GM19240 (cell line): ENCODE measurements at regions not wholly inside any gene's neighbourhood (a gene's known extent, or its start where the extent isn't known, plus 50 kb on each side); places are given as distances from the start of the nearest gene placed in this dataset.
A peak's percentile ranks its signal among the peaks of the same experiment; 100 is the strongest.

ENCODE experiments used
- DNase-seq: peaks from one replicate; pipeline ENCODE4 v3.0.0; 2011; ENCODE audit warnings: low spot score; ENCODE audit not compliant: insufficient read length

GRCh38 chr6:92827104-92827503 is 592.3 kb downstream of the EPHA7 start:
- DNase-seq = no peak

GRCh38 chr6:92826633-92827032 is 592.7 kb downstream of the EPHA7 start:
- DNase-seq = no peak

GRCh38 chr6:92822222-92822621 is 597.1 kb downstream of the EPHA7 start:
- DNase-seq = no peak

GRCh38 chr6:92820601-92821000 is 598.8 kb downstream of the EPHA7 start:
- DNase-seq = no peak

GRCh38 chr6:92810913-92811312 is 608.4 kb downstream of the EPHA7 start:
- peak; percentile 8 for DNase-seq

- DNase-seq = no peak
Observed at GRCh38 chr6:92806254-92806653, 613.1 kb downstream of the EPHA7 start.

GRCh38 chr6:92791403-92791802 is 628.0 kb downstream of the EPHA7 start:
- DNase-seq = no peak

GRCh38 chr6:92790381-92790780 is 629.0 kb downstream of the EPHA7 start:
- DNase-seq = no peak

GRCh38 chr6:92784235-92784634 is 635.1 kb downstream of the EPHA7 start:
- DNase-seq = no peak

GRCh38 chr6:92779746-92780145 is 639.6 kb downstream of the EPHA7 start:
- no peak for DNase-seq

- no peak for DNase-seq
Observed at GRCh38 chr6:92777146-92777740, 642.1 kb downstream of the EPHA7 start.

GRCh38 chr6:92770540-92770939 is 648.8 kb downstream of the EPHA7 start:
- DNase-seq = no peak

GRCh38 chr6:92767101-92767500 is 652.3 kb downstream of the EPHA7 start:
- DNase-seq = no peak

GRCh38 chr6:92763680-92764079 is 655.7 kb downstream of the EPHA7 start:
- no peak for DNase-seq

- no peak for DNase-seq
Observed at GRCh38 chr6:92763274-92763584, 656.1 kb downstream of the EPHA7 start.

- DNase-seq = no peak
Observed at GRCh38 chr6:92762443-92763273, 656.7 kb downstream of the EPHA7 start.

- DNase-seq = no peak
Observed at GRCh38 chr6:92759178-92759577, 660.2 kb downstream of the EPHA7 start.

- no peak for DNase-seq
Observed at GRCh38 chr6:92757925-92758324, 661.4 kb downstream of the EPHA7 start.

GRCh38 chr6:92756912-92757311 is 662.4 kb downstream of the EPHA7 start:
- no peak for DNase-seq

GRCh38 chr6:92753956-92754355 is 665.4 kb downstream of the EPHA7 start:
- DNase-seq = no peak

- DNase-seq = no peak
Observed at GRCh38 chr6:92752114-92752513, 667.2 kb downstream of the EPHA7 start.

GRCh38 chr6:92748131-92748530 is 671.2 kb downstream of the EPHA7 start:
- DNase-seq = no peak

- DNase-seq = no peak
Observed at GRCh38 chr6:92737983-92738382, 681.4 kb downstream of the EPHA7 start.
